H9 (cell line): ENCODE measurements at regions not wholly inside any gene's neighbourhood (a gene's known extent, or its start where the extent isn't known, plus 50 kb on each side); places are given as distances from the start of the nearest gene placed in this dataset.
"Not testable (repeated sequence)": the region's sequence is repeated elsewhere in the genome, so short reads cannot be mapped to it uniquely, and the experiment has no call there.

Source experiments
- DNase-seq: peaks from one replicate; pipeline ENCODE4 v3.0.0-alpha.2; 2017
- H2AFZ ChIP-seq: one replicate; pipeline ENCODE4 v1.6.1; 2013; ENCODE audit warnings: mild to moderate bottlenecking, low read length, control low read depth, moderate library complexity
- H2AK5ac ChIP-seq: 2 replicates; pipeline ENCODE4 v1.6.1; 2013; ENCODE audit warnings: low read length, control low read depth, mixed read lengths; ENCODE audit not compliant: insufficient read length
- H2BK120ac ChIP-seq: one replicate; pipeline ENCODE4 v1.6.1; 2013; ENCODE audit warnings: low read depth, mild to moderate bottlenecking, low read length, control low read depth, inconsistent platforms; ENCODE audit not compliant: poor library complexity, severe bottlenecking
- H2BK12ac ChIP-seq: 2 replicates; pipeline ENCODE4 v1.6.1; 2013; ENCODE audit warnings: low read length, control low read depth, mixed read lengths, low read depth; ENCODE audit not compliant: insufficient read length
- H2BK15ac ChIP-seq: 2 replicates; pipeline ENCODE4 v1.6.1; 2013; ENCODE audit warnings: low read depth, low read length, control low read depth
- H2BK20ac ChIP-seq: one replicate; pipeline ENCODE4 v1.6.1; 2013; ENCODE audit warnings: low read depth, mild to moderate bottlenecking, low read length, control low read depth, inconsistent platforms; ENCODE audit not compliant: poor library complexity, severe bottlenecking
- H2BK5ac ChIP-seq: 2 replicates; pipeline ENCODE4 v1.6.1; 2013; ENCODE audit warnings: low read length, control low read depth, mixed read lengths; ENCODE audit not compliant: insufficient read length
- H3K14ac ChIP-seq: 2 replicates; pipeline ENCODE4 v1.6.1; 2013; ENCODE audit warnings: low read length, control low read depth; ENCODE audit not compliant: insufficient read depth
- H3K18ac ChIP-seq: 2 replicates; pipeline ENCODE4 v1.6.1; 2013; ENCODE audit warnings: low read depth, mild to moderate bottlenecking, mixed read lengths, low read length, control low read depth; ENCODE audit not compliant: insufficient read length
- H3K23ac ChIP-seq: 2 replicates; pipeline ENCODE4 v1.6.1; 2013; ENCODE audit warnings: low read length, control low read depth, mixed read lengths, low read depth; ENCODE audit not compliant: insufficient read length
- H3K23me2 ChIP-seq: 2 replicates; pipeline ENCODE4 v1.6.1; 2013; ENCODE audit warnings: low read depth, mild to moderate bottlenecking, mixed read lengths, low read length, control low read depth; ENCODE audit not compliant: insufficient read length, poor library complexity, severe bottlenecking
- H3K27ac ChIP-seq: 2 replicates; pipeline ENCODE4 v1.5.1; 2013; ENCODE audit warnings: low read length, control low read depth, mixed read lengths, low read depth; ENCODE audit not compliant: insufficient read length
- H3K27me3 ChIP-seq: 2 replicates; pipeline ENCODE4 v1.6.1; 2013; ENCODE audit warnings: low read length, control low read depth, inconsistent platforms; ENCODE audit not compliant: insufficient read depth
- H3K4ac ChIP-seq: 2 replicates; pipeline ENCODE4 v1.6.1; 2013; ENCODE audit warnings: low read depth, mild to moderate bottlenecking, control low read depth, inconsistent platforms, low read length, moderate library complexity
- H3K4me1 ChIP-seq: 2 replicates; pipeline ENCODE4 v1.6.1; 2013; ENCODE audit warnings: low read length, control low read depth, inconsistent platforms; ENCODE audit not compliant: insufficient read depth
- H3K4me2 ChIP-seq: 2 replicates; pipeline ENCODE4 v1.6.1; 2013; ENCODE audit warnings: low read length, control low read depth, mixed read lengths; ENCODE audit not compliant: insufficient read length, insufficient read depth
- H3K56ac ChIP-seq: 2 replicates; pipeline ENCODE4 v1.6.1; 2013; ENCODE audit warnings: low read depth, mild to moderate bottlenecking, mixed read lengths, low read length, control low read depth; ENCODE audit not compliant: insufficient read length
- H3K79me1 ChIP-seq: 2 replicates; pipeline ENCODE4 v1.6.1; 2013; ENCODE audit warnings: low read depth, mild to moderate bottlenecking, moderate library complexity, low read length, control low read depth, inconsistent platforms; ENCODE audit not compliant: insufficient read depth, poor library complexity, severe bottlenecking
- H3K79me2 ChIP-seq: 2 replicates; pipeline ENCODE4 v1.6.1; 2013; ENCODE audit warnings: low read length, control low read depth, inconsistent platforms; ENCODE audit not compliant: insufficient read depth
- H3K9ac ChIP-seq: 2 replicates; pipeline ENCODE4 v1.6.1; 2013; ENCODE audit warnings: low read length, control low read depth, mixed read lengths; ENCODE audit not compliant: insufficient read length; ENCODE audit errors: extremely low read depth
- H3K9me3 ChIP-seq: one replicate; pipeline ENCODE4 v1.6.1; 2013; ENCODE audit warnings: low read depth, low read length, inconsistent platforms; ENCODE audit not compliant: control insufficient read depth
- H3T11ph ChIP-seq: one replicate; pipeline ENCODE4 v1.6.1; 2013; ENCODE audit warnings: mild to moderate bottlenecking, low read length, control low read depth, inconsistent platforms
- H4K20me1 ChIP-seq: one replicate; pipeline ENCODE4 v1.6.1; 2013; ENCODE audit not compliant: control insufficient read depth, insufficient read length, insufficient read depth
- H4K5ac ChIP-seq: 2 replicates; pipeline ENCODE4 v1.6.1; 2013; ENCODE audit warnings: low read depth, mild to moderate bottlenecking, mixed read lengths, low read length, control low read depth; ENCODE audit not compliant: insufficient read length
- H4K8ac ChIP-seq: replicated peaks from 2 replicates; pipeline ENCODE4 v1.6.1; 2013; ENCODE audit warnings: low read length, control low read depth, mixed read lengths, low read depth; ENCODE audit not compliant: insufficient read length
- H4K91ac ChIP-seq: 2 replicates; pipeline ENCODE4 v1.6.1; 2013; ENCODE audit warnings: low read depth, mild to moderate bottlenecking, moderate library complexity, mixed read lengths, low read length, control low read depth; ENCODE audit not compliant: insufficient read length
- H3K27ac Mint-ChIP-seq, 3 experiments: 2 replicates in 2 of 3; 3 replicates in 1 of 3; pipeline ENCODE4 v1.8.0; 2020 to 2021; ENCODE audit warnings: mixed read lengths in 3 of 3, mild to moderate bottlenecking in 1 of 3, moderate library complexity in 1 of 3
- H3K27me3 Mint-ChIP-seq: 2 replicates; pipeline ENCODE4 v1.8.0; 2021; ENCODE audit warnings: low read depth, mild to moderate bottlenecking, moderate library complexity, mixed read lengths
- H3K36me3 Mint-ChIP-seq, 3 experiments: 2 replicates in 2 of 3; 3 replicates in 1 of 3; pipeline ENCODE4 v1.8.0; 2020 to 2021; ENCODE audit warnings: low read depth in 3 of 3, mixed read lengths in 3 of 3; ENCODE audit not compliant: insufficient read depth in 1 of 3
- H3K4me1 Mint-ChIP-seq, 2 experiments: 2 replicates each; pipeline ENCODE4 v1.8.0; 2020; ENCODE audit warnings: mixed read lengths in 2 of 2
- H3K4me3 Mint-ChIP-seq, 2 experiments: 2 replicates in 1 of 2; 3 replicates in 1 of 2; pipeline ENCODE4 v1.8.0; 2020 to 2021; ENCODE audit warnings: mild to moderate bottlenecking in 2 of 2, mixed read lengths in 2 of 2, moderate library complexity in 1 of 2
- H3K9me3 Mint-ChIP-seq, 2 experiments: 2 replicates in 1 of 2; 3 replicates in 1 of 2; pipeline ENCODE4 v1.8.0; 2020; ENCODE audit warnings: mild to moderate bottlenecking in 2 of 2, mixed read lengths in 2 of 2, moderate library complexity in 1 of 2
- CTCF ChIP-seq: fragments of 200-600 bp; sonication (generic); conservative IDR thresholded peaks from 3 replicates; pipeline ENCODE4 v1.8.0; 2021; ENCODE audit warnings: antibody characterized with exemption, mild to moderate bottlenecking
- WGBS: extraction: QIAGEN DNeasy Blood & Tissue Kit; methylation state at CpG from one replicate; pipeline ENCODE4 v1.1.7; 2013; ENCODE audit warnings: missing lambda C conversion rate, low lambda C conversion rate, mixed read lengths; ENCODE audit not compliant: insufficient read length; ENCODE audit errors: extremely low coverage; 5-methylcytosine and 5-hydroxymethylcytosine counted together

GRCh38 chr10:28177944-28178637 lies 124.8 kb downstream of the MPP7 start:
- Histone ChIP-seq H3K23me2 (no peaks in the 10 kb centered on the region), H3K14ac (no peak overlapping the region), H4K20me1 (no peaks in the 10 kb centered on the region), H2BK5ac (no peak overlapping the region), H3K23ac (no peak overlapping the region), H3K4me2 (no peak overlapping the region), H2BK12ac (no peak overlapping the region), H3K18ac (no peak overlapping the region), H4K91ac (no peak overlapping the region), H2BK20ac (no peak overlapping the region), H3K27me3 (no peaks in the 10 kb centered on the region), H3T11ph (no peak overlapping the region), H4K5ac (no peak overlapping the region), H2BK120ac (no peak overlapping the region), H3K56ac (no peak overlapping the region), H3K4ac (no peak overlapping the region), H2BK15ac (no peak overlapping the region), H2AK5ac (no peak overlapping the region), H3K79me2 (no peaks in the 10 kb centered on the region), H3K79me1 (no peaks in the 10 kb centered on the region), H2AFZ (no peak overlapping the region), H3K9ac (no peak overlapping the region), H3K27ac (no peak overlapping the region), H4K8ac (no peak overlapping the region), H3K9me3 (no peaks in the 10 kb centered on the region), H3K4me1 (no peaks in the 10 kb centered on the region)
- no peak overlapping the region for H3K4me3 Mint-ChIP-seq
- no peaks in the 10 kb centered on the region; the same call in 1 of the 2 replicates for H3K27me3 Mint-ChIP-seq
- no peaks in the 10 kb centered on the region for H3K9me3 Mint-ChIP-seq
- no CpG with 5 or more reads among the region's 4 CpGs for WGBS
- no peak for TF ChIP-seq CTCF
- peaks cover 4 to 8% of the 10 kb centered on the region in 2 experiments; a peak in 2 of 4 replicates for H3K4me1 Mint-ChIP-seq
- H3K27ac Mint-ChIP-seq, result peak overlapping the region in 1 of 3 experiments; percentile 7; a peak in 2 of 7 replicates
- H3K36me3 Mint-ChIP-seq, result no peaks in the 10 kb centered on the region
- DNase-seq, result no peak

- H3K27ac Mint-ChIP-seq, H3K79me2 ChIP-seq, H4K20me1 ChIP-seq: not testable (repeated sequence)
These were observed 126.4 kb downstream of the MPP7 start for GRCh38 chr10:28176498-28176897.

More at GRCh38 chr10:28176498-28176897, 126.4 kb downstream of the MPP7 start:
- H2BK12ac ChIP-seq, H3K4ac ChIP-seq, H3K23me2 ChIP-seq, H2BK5ac ChIP-seq, H3K9me3 ChIP-seq, H3K14ac ChIP-seq, H3K9me3 Mint-ChIP-seq, H2BK15ac ChIP-seq, DNase-seq, H3K36me3 Mint-ChIP-seq, H4K5ac ChIP-seq, H2BK20ac ChIP-seq, H3K79me1 ChIP-seq, H3K56ac ChIP-seq, H3K4me1 ChIP-seq, H3K23ac ChIP-seq, H4K91ac ChIP-seq, H3K18ac ChIP-seq, H3K4me2 ChIP-seq, H2AFZ ChIP-seq, H3T11ph ChIP-seq, H3K27me3 Mint-ChIP-seq, H3K9ac ChIP-seq, H4K8ac ChIP-seq, H2BK120ac ChIP-seq, H3K27ac ChIP-seq, H3K4me3 Mint-ChIP-seq, H2AK5ac ChIP-seq, H3K27me3 ChIP-seq: not testable (repeated sequence)
- WGBS, result no CpG with 5 or more reads among the region's 4 CpGs
- peaks cover 4 to 13% of the 10 kb centered on the region in 2 experiments; a peak in 3 of 4 replicates for H3K4me1 Mint-ChIP-seq
